ENCODE measurements at regions not wholly inside any gene's neighbourhood (a gene's known extent, or its start where the extent isn't known, plus 50 kb on each side); places are given as distances from the start of the nearest gene placed in this dataset.
"Not testable (repeated sequence)": the region's sequence is repeated elsewhere in the genome, so short reads cannot be mapped to it uniquely, and the experiment has no call there.

GRCh38 chr7:124100190-124100589 is 67.3 kb upstream of the TMEM229A start:
- no peak for TF ChIP-seq POLR2A (IDR thresholded peaks at IDR 0.05)
- TF ChIP-seq EP300 (IDR thresholded peaks at IDR 0.05) = no peak
- no peak for TF ChIP-seq CTCF (IDR thresholded peaks at IDR 0.05)
- no peak overlapping the region for H3K27ac ChIP-seq
- no peak for DNase-seq
- H3K9me3 ChIP-seq = no peaks in the 10 kb centered on the region
- H3K4me3 ChIP-seq = no peak overlapping the region
- WGBS, 3 donors = 89 to 97% (median 93%) methylated on average over 3 of the region's 3 CpGs
- no peaks in the 10 kb centered on the region for H3K4me1 ChIP-seq (ENCODE audit: insufficient read depth)
- no peaks in the 10 kb centered on the region for H3K27me3 ChIP-seq
- no peaks in the 10 kb centered on the region for H3K36me3 ChIP-seq
- intact Hi-C loops (cut with DNase I) = no loop called here

- intact Hi-C loops (cut with DNase I) = not testable (repeated sequence)
- WGBS, 3 donors = 90% methylated on average over 8 to 10 of the region's 10 CpGs
These were observed 66.7 kb upstream of the TMEM229A start for GRCh38 chr7:124099585-124099984.

GRCh38 chr7:124089621-124090020 is 56.8 kb upstream of the TMEM229A start:
- Histone ChIP-seq H3K36me3 (no peaks in the 10 kb centered on the region), H3K4me3 (no peak overlapping the region), H3K9me3 (no peaks in the 10 kb centered on the region), H3K27me3 (no peaks in the 10 kb centered on the region), H3K4me1 (ENCODE audit: insufficient read depth) (no peaks in the 10 kb centered on the region), H3K27ac (no peak overlapping the region)
- TF ChIP-seq EP300 (IDR thresholded peaks at IDR 0.05) = no peak
- no peak for TF ChIP-seq CTCF (IDR thresholded peaks at IDR 0.05)
- no peak for TF ChIP-seq POLR2A (IDR thresholded peaks at IDR 0.05)
- intact Hi-C loops (cut with DNase I) = no loop called here
- DNase-seq = no peak
- 7 to 14% (median 7%) methylated on average over 2 of the region's 2 CpGs for WGBS, 3 donors

More at GRCh38 chr7:124099585-124099984, 66.7 kb upstream of the TMEM229A start:
- H3K4me3 ChIP-seq; H3K9me3 ChIP-seq; H3K36me3 ChIP-seq; H3K4me1 ChIP-seq (ENCODE audit: insufficient read depth); DNase-seq; H3K27me3 ChIP-seq; H3K27ac ChIP-seq: not testable (repeated sequence)

GRCh38 chr7:124088590-124088989 is 55.7 kb upstream of the TMEM229A start:
- Histone ChIP-seq H3K36me3 (no peaks in the 10 kb centered on the region), H3K27me3 (no peaks in the 10 kb centered on the region), H3K4me3 (no peak overlapping the region), H3K4me1 (ENCODE audit: insufficient read depth) (no peaks in the 10 kb centered on the region), H3K27ac (no peak overlapping the region), H3K9me3 (no peaks in the 10 kb centered on the region)
- intact Hi-C loops (cut with DNase I) = no loop called here
- WGBS, 3 donors = 92 to 96% (median 95%) methylated on average over 1 of the region's 1 CpG
- DNase-seq = no peak
- TF ChIP-seq CTCF (IDR thresholded peaks at IDR 0.05) (no peak), POLR2A (IDR thresholded peaks at IDR 0.05) (no peak), EP300 (IDR thresholded peaks at IDR 0.05) (no peak)

- no peaks in the 10 kb centered on the region for H3K4me1 ChIP-seq (ENCODE audit: insufficient read depth)
- intact Hi-C loops (cut with DNase I) = no loop called here
- no peaks in the 10 kb centered on the region for H3K9me3 ChIP-seq
- TF ChIP-seq CTCF (IDR thresholded peaks at IDR 0.05) = no peak
- TF ChIP-seq POLR2A (IDR thresholded peaks at IDR 0.05) = no peak
- TF ChIP-seq EP300 (IDR thresholded peaks at IDR 0.05) = no peak
- DNase-seq = no peak
- no peaks in the 10 kb centered on the region for H3K27me3 ChIP-seq
- H3K27ac ChIP-seq = no peak overlapping the region
- no peak overlapping the region for H3K4me3 ChIP-seq
- H3K36me3 ChIP-seq = no peaks in the 10 kb centered on the region
- 32 to 43% (median 41%) methylated on average over 2 of the region's 2 CpGs for WGBS, 3 donors
These were observed 54.0 kb upstream of the TMEM229A start for GRCh38 chr7:124086843-124087242.

Measured in ovary (tissue), 7 donors.